Mesodermal cell (in vitro differentiated cells): ENCODE measurements at regions not wholly inside any gene's neighbourhood (a gene's known extent, or its start where the extent isn't known, plus 50 kb on each side); places are given as distances from the start of the nearest gene placed in this dataset.

Experiments
- H3K27ac ChIP-seq: 2 replicates; pipeline ENCODE4 v1.7.0; 2013; ENCODE audit warnings: mild to moderate bottlenecking, low read depth, low read length, moderate library complexity; ENCODE audit not compliant: severe bottlenecking
- H3K36me3 ChIP-seq: 2 replicates; pipeline ENCODE4 v1.7.1; 2013; ENCODE audit warnings: mild to moderate bottlenecking, low read length, moderate library complexity; ENCODE audit not compliant: control insufficient read depth, insufficient read depth
- H3K4me1 ChIP-seq: one replicate; pipeline ENCODE4 v1.7.1; 2013; ENCODE audit warnings: mild to moderate bottlenecking, low read length; ENCODE audit not compliant: insufficient read depth, control insufficient read depth, poor library complexity, severe bottlenecking
- H3K4me3 ChIP-seq: 2 replicates; pipeline ENCODE4 v1.7.0; 2013; ENCODE audit warnings: low read length, control low read depth, mild to moderate bottlenecking; ENCODE audit not compliant: insufficient read depth, poor library complexity, severe bottlenecking; ENCODE audit errors: extremely low read depth
- H3K9me3 ChIP-seq: 2 replicates; pipeline ENCODE4 v1.7.1; 2013; ENCODE audit warnings: mild to moderate bottlenecking, low read length, moderate library complexity; ENCODE audit not compliant: control insufficient read depth
- WGBS, 2 experiments: methylation state at CpG; one replicate each; pipeline ENCODE4 v1.1.5; 2013; ENCODE audit warnings: missing lambda C conversion rate in 2 of 2; ENCODE audit not compliant: insufficient coverage in 2 of 2; 5-methylcytosine and 5-hydroxymethylcytosine counted together

DNA sequence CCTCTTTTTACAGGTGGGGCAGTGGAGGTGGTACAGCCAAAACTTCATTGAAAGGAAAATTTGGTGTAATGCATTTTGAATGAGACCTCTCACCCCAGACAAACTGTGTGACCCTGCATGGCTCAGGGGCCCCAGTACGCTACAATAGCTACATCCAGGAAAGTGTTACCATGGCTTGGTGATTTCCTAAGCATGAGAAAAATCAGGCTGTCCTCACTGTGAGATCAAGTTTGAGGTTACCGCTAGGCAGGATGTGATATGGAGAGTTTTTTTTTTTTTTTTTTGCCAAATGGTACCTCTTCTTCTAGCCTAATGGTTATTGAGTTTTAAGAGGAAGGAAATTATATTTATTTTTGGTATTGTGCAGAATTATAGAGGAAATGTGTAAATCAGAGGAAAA is 305.3 kb downstream of the CD83 start:
- no peaks in the 10 kb centered on the region for H3K4me1 ChIP-seq
- WGBS, 2 experiments, result 89 to 92% methylated on average over 1 to 2 of the region's 2 CpGs
- H3K27ac ChIP-seq, result no peak overlapping the region
- H3K4me3 ChIP-seq, result no peak overlapping the region
- no peaks in the 10 kb centered on the region for H3K9me3 ChIP-seq
- H3K36me3 ChIP-seq, result no peaks in the 10 kb centered on the region

- 97 to 100% methylated on average over 4 to 5 of the region's 5 CpGs for WGBS, 2 experiments
- Histone ChIP-seq H3K27ac (no peak overlapping the region), H3K4me3 (no peak overlapping the region), H3K36me3 (no peaks in the 10 kb centered on the region), H3K4me1 (no peaks in the 10 kb centered on the region), H3K9me3 (no peaks in the 10 kb centered on the region)
Measured at GRCh38 chr6:14423330-14423729, 305.8 kb downstream of the CD83 start.

GRCh38 chr6:14423955-14424354 is 306.4 kb downstream of the CD83 start:
- 94 to 100% methylated on average over 2 to 3 of the region's 6 CpGs for WGBS, 2 experiments

GRCh38 chr6:14425805-14426204 is 308.2 kb downstream of the CD83 start:
- H3K27ac ChIP-seq, result no peak overlapping the region
- no peaks in the 10 kb centered on the region for H3K36me3 ChIP-seq
- H3K4me1 ChIP-seq, result no peaks in the 10 kb centered on the region
- 90 to 100% methylated on average over 3 to 4 of the region's 6 CpGs for WGBS, 2 experiments
- no peaks in the 10 kb centered on the region for H3K9me3 ChIP-seq
- H3K4me3 ChIP-seq, result no peak overlapping the region

More at GRCh38 chr6:14423955-14424354, 306.4 kb downstream of the CD83 start:
- H3K4me3 ChIP-seq, result no peak overlapping the region
- H3K36me3 ChIP-seq, result no peaks in the 10 kb centered on the region
- no peaks in the 10 kb centered on the region for H3K4me1 ChIP-seq
- H3K27ac ChIP-seq, result no peak overlapping the region
- H3K9me3 ChIP-seq, result no peaks in the 10 kb centered on the region

DNA sequence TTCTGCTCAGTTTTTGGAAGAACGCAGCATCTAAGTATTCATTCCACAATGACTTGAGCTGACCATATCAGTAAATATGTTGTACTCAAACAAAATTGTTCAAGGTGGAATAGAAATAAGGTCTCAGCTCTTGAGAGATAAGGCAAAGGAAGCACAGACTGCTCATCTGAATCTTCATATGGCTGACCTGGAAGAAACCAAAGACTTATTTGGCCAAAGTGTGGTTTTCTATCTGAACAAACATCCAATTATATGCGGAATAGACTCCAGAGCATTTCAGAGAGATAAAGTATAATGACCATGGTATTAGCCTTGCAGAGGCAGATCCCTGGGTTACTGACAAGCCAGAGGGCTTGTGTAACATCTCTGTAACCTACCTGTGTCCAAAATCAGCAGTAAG is 308.7 kb downstream of the CD83 start:
- Histone ChIP-seq H3K4me1 (no peaks in the 10 kb centered on the region), H3K27ac (no peak overlapping the region), H3K36me3 (no peaks in the 10 kb centered on the region), H3K9me3 (no peaks in the 10 kb centered on the region), H3K4me3 (no peak overlapping the region)
- 80 to 88% methylated on average over 1 of the region's 2 CpGs for WGBS, 2 experiments

DNA sequence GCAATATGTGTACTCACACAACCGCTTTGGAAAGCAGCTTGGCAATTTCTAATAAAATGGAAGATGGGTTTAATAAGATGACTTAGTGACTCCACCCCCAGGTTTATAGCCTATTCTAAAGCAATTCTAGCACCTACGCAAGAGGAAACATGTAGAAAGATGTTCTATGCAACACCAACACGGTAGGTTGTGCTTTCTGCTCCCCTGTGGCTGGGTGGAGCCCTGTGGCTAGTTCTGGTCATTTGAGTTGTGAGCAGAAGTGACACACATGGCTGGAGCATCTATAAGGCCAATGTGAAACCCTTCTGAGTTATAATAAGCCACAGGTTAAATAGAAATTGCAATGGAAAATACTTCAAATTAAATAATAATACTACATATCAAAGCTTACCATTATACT is 310.7 kb downstream of the CD83 start:
- 100% methylated on average over 1 to 2 of the region's 3 CpGs for WGBS, 2 experiments
- H3K4me1 ChIP-seq, result no peaks in the 10 kb centered on the region
- H3K27ac ChIP-seq, result no peak overlapping the region
- H3K9me3 ChIP-seq, result no peaks in the 10 kb centered on the region
- no peak overlapping the region for H3K4me3 ChIP-seq
- no peaks in the 10 kb centered on the region for H3K36me3 ChIP-seq

- H3K4me1 ChIP-seq, result no peaks in the 10 kb centered on the region
- WGBS, 2 experiments, result 49 to 51% methylated on average over 3 to 8 of the region's 10 CpGs
- H3K36me3 ChIP-seq, result no peaks in the 10 kb centered on the region
- H3K9me3 ChIP-seq, result no peaks in the 10 kb centered on the region
- H3K27ac ChIP-seq, result peak overlapping the region; percentile 10
- no peak overlapping the region for H3K4me3 ChIP-seq
Measured at GRCh38 chr6:14429396-14429795, 311.8 kb downstream of the CD83 start.

GRCh38 chr6:14430218-14430617 is 312.6 kb downstream of the CD83 start:
- 86 to 92% methylated on average over 2 of the region's 2 CpGs for WGBS, 2 experiments
- no peaks in the 10 kb centered on the region for H3K36me3 ChIP-seq
- no peaks in the 10 kb centered on the region for H3K4me1 ChIP-seq
- no peaks in the 10 kb centered on the region for H3K9me3 ChIP-seq
- no peak overlapping the region for H3K27ac ChIP-seq
- H3K4me3 ChIP-seq, result no peak overlapping the region

DNA sequence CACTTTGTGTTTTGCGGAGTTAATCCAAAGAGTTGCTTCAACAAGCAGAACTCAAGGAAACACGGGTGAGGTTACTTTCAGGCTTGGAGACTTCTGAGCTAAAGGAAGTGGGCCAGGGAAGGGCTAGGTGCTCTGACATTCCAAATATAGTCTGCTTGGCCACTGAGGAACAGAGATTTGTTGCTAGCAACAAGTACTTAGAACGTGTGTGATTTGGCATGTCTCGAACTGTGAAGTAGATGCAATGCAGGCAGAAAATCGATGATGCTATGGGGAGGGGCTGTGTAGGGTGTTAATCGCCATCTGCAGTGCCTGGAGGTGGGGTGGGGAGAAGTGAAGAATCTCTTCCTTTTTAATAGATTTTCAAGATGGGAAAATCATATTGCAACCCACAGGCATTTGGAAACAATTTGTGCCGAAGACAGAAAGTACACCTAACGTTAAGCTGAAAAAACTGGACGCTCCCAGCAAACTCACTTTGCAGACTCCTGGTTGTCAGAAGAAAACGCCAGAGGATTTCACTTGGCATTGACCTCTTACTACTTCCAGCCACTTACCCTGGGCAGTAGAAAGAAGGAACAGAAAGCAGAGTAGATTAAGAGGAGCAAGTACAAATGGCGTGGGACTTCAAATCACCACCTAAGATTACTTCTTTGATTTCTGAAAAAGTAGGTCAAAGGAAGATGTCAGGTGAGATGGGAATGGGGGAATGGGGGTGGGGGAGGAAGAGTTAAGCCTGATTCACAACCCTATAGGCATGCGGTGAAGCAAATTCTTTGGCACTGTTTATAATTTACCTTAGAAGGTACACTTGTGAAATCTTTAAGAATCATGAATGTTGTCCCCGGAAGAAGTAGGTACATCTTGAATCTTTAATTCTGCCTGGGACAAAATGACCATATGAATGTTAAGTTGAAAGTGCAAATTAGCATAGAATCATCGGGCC is 314.1 kb downstream of the CD83 start:
- H3K9me3 ChIP-seq, result no peaks in the 10 kb centered on the region
- 89 to 94% methylated on average over 10 to 12 of the region's 14 CpGs for WGBS, 2 experiments
- no peaks in the 10 kb centered on the region for H3K36me3 ChIP-seq
- H3K4me3 ChIP-seq, result no peak overlapping the region
- no peak overlapping the region for H3K27ac ChIP-seq
- no peaks in the 10 kb centered on the region for H3K4me1 ChIP-seq

- H3K4me1 ChIP-seq, result no peaks in the 10 kb centered on the region
- 78 to 100% methylated on average over 1 to 2 of the region's 3 CpGs for whole genome bisulfite sequencing, 2 experiments
- no peak overlapping the region for H3K27ac ChIP-seq
- H3K36me3 ChIP-seq, result no peaks in the 10 kb centered on the region
- H3K9me3 ChIP-seq, result no peaks in the 10 kb centered on the region
- H3K4me3 ChIP-seq, result no peak overlapping the region
Measured at GRCh38 chr6:14434916-14435690, 317.5 kb downstream of the CD83 start.
